HEK293 (cell line): ENCODE measurements at regions not wholly inside any gene's neighbourhood (a gene's known extent, or its start where the extent isn't known, plus 50 kb on each side); places are given as distances from the start of the nearest gene placed in this dataset.

ENCODE experiments used
- BCL11B ChIP-seq: fragments of 450-650 bp; formaldehyde crosslinking; IDR thresholded peaks from 2 replicates; pipeline ENCODE4 v1.5.1; 2016; ENCODE audit warnings: low read depth, missing biosample characterization, missing genetic modification characterization
- ZNF311 ChIP-seq: fragments of 450-650 bp; formaldehyde crosslinking; IDR thresholded peaks from 2 replicates; pipeline ENCODE4 v1.5.1; 2017; ENCODE audit warnings: missing biosample characterization, missing genetic modification characterization, borderline replicate concordance
- ZNF785 ChIP-seq: fragments of 450-650 bp; formaldehyde crosslinking; IDR thresholded peaks from 2 replicates; pipeline ENCODE4 v1.5.1; 2016; ENCODE audit warnings: missing biosample characterization, missing genetic modification characterization
- TF ChIP-seq, protein P1 (sequence below): fragments of 450-650 bp; formaldehyde crosslinking; IDR thresholded peaks from 2 replicates; pipeline ENCODE4 v1.5.1; 2016; ENCODE audit warnings: missing biosample characterization, missing genetic modification characterization
- TF ChIP-seq, protein P2 (sequence below): fragments of 450-650 bp; formaldehyde crosslinking; IDR thresholded peaks from 2 replicates; pipeline ENCODE4 v1.5.1; 2016; ENCODE audit warnings: missing biosample characterization, missing genetic modification characterization
- TF ChIP-seq, protein P3 (sequence below): fragments of 450-650 bp; formaldehyde crosslinking; IDR thresholded peaks from 2 replicates; pipeline ENCODE4 v1.5.1; 2016; ENCODE audit warnings: missing biosample characterization, missing genetic modification characterization, low read depth

DNA sequence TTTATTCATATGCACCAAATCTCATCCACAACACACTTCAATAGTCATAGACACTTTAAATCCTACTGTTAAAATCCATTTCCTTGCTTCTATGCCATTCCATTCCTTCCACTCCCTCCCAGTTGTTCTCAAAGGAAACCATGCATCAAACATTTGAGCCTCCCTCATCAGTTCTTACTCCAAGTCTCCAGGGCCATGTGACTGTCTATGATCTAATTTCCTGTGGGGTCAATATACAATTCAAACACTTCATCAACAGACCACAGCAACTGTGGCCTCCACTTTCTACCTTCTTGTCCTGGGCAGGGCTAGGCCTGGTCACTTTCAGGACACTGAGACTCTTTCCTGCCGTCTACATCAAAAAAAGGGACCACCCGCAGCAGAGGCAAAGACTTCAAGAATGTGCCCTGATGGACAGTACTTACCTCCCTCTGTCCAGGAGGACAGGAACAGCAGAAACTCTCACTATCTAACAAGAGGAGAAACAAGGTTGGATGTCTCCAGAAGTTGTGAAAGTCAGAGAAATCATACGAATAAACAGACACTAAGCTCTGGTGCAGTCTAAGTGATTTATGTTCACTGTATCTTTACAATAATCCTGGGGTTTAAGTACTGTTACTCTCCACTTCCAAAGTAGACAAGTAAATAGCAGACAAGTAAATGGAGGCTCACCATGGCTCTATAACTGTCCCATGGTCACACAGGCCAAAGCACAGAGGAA is 160.2 kb downstream of the QRSL1 start:
- no peak for TF ChIP-seq ZNF785 (tag by site-specific recombination)
- TF ChIP-seq, protein P1, sequence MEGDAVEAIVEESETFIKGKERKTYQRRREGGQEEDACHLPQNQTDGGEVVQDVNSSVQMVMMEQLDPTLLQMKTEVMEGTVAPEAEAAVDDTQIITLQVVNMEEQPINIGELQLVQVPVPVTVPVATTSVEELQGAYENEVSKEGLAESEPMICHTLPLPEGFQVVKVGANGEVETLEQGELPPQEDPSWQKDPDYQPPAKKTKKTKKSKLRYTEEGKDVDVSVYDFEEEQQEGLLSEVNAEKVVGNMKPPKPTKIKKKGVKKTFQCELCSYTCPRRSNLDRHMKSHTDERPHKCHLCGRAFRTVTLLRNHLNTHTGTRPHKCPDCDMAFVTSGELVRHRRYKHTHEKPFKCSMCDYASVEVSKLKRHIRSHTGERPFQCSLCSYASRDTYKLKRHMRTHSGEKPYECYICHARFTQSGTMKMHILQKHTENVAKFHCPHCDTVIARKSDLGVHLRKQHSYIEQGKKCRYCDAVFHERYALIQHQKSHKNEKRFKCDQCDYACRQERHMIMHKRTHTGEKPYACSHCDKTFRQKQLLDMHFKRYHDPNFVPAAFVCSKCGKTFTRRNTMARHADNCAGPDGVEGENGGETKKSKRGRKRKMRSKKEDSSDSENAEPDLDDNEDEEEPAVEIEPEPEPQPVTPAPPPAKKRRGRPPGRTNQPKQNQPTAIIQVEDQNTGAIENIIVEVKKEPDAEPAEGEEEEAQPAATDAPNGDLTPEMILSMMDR (tag by site-specific recombination) = no peak
- no peak for TF ChIP-seq ZNF311 (tag by site-specific recombination)
- TF ChIP-seq, protein P2, sequence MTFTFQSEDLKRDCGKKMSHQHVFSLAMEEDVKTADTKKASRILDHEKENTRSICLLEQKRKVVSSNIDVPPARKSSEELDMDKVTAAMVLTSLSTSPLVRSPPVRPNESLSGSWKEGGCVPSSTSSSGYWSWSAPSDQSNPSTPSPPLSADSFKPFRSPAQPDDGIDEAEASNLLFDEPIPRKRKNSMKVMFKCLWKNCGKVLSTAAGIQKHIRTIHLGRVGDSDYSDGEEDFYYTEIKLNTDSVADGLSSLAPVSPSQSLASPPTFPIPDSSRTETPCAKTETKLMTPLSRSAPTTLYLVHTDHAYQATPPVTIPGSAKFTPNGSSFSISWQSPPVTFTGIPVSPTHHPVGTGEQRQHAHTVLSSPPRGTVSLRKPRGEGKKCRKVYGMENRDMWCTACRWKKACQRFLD (tag by site-specific recombination) = no peak
- no peak for TF ChIP-seq BCL11B (tag by site-specific recombination)
- TF ChIP-seq, protein P3, sequence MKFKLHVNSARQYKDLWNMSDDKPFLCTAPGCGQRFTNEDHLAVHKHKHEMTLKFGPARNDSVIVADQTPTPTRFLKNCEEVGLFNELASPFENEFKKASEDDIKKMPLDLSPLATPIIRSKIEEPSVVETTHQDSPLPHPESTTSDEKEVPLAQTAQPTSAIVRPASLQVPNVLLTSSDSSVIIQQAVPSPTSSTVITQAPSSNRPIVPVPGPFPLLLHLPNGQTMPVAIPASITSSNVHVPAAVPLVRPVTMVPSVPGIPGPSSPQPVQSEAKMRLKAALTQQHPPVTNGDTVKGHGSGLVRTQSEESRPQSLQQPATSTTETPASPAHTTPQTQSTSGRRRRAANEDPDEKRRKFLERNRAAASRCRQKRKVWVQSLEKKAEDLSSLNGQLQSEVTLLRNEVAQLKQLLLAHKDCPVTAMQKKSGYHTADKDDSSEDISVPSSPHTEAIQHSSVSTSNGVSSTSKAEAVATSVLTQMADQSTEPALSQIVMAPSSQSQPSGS (tag by site-specific recombination) = no peak
